Prostate gland (tissue), 2 donors: ENCODE measurements at regions not wholly inside any gene's neighbourhood (a gene's known extent, or its start where the extent isn't known, plus 50 kb on each side); places are given as distances from the start of the nearest gene placed in this dataset.
"Not testable (repeated sequence)": the region's sequence is repeated elsewhere in the genome, so short reads cannot be mapped to it uniquely, and the experiment has no call there.

Experiments used
- DNase-seq: peaks from one replicate; pipeline ENCODE4 v3.0.0-alpha.2; 2019; ENCODE audit warnings: low spot score
- H3K27ac ChIP-seq, 2 donors: fragments of 200-600 bp; sonication (generic); 2 replicates each; pipeline ENCODE4 v1.5.1; 2017 to 2019
- H3K27me3 ChIP-seq: fragments of 200-600 bp; sonication (generic); replicated peaks from 2 replicates; pipeline ENCODE4 v1.5.1; 2019; ENCODE audit not compliant: insufficient read depth
- H3K36me3 ChIP-seq, 2 donors: fragments of 200-600 bp; sonication (generic); 1 replicate in 1 of 2; 2 replicates in 1 of 2; pipeline versions ENCODE4 v1.5.1 to v1.8.1; 2017 to 2019
- H3K4me1 ChIP-seq: fragments of 200-600 bp; sonication (generic); replicated peaks from 2 replicates; pipeline ENCODE4 v1.5.1; 2019
- H3K4me3 ChIP-seq, 2 donors: fragments of 200-600 bp; sonication (generic); 2 replicates each; pipeline ENCODE4 v1.5.1; 2017 to 2019
- H3K9me3 ChIP-seq: fragments of 200-600 bp; sonication (generic); 2 replicates; pipeline ENCODE4 v1.5.1; 2017
- CTCF ChIP-seq, 4 experiments: fragments of 200-600 bp in 2 of 4; fragments of 450-650 bp in 2 of 4; sonication (generic) in 2 of 4; IDR thresholded peaks; 1 replicate in 3 of 4; 2 replicates in 1 of 4; pipeline ENCODE4 v1.5.1; 2016 to 2019; ENCODE audit warnings: antibody characterized with exemption in 4 of 4, mild to moderate bottlenecking in 2 of 4, moderate library complexity in 2 of 4
- POLR2A ChIP-seq: fragments of 450-650 bp; IDR thresholded peaks from one replicate; pipeline ENCODE4 v1.6.1; 2016; ENCODE audit warnings: antibody characterized with exemption, mild to moderate bottlenecking
- POLR2AphosphoS5 ChIP-seq: sonication (generic); formaldehyde crosslinking; IDR thresholded peaks from one replicate; pipeline ENCODE4 v1.6.1; 2017; ENCODE audit warnings: antibody characterized with exemption
- WGBS: methylation state at CpG from one replicate; pipeline ENCODE4 v1.1.5; 2018; 5-methylcytosine and 5-hydroxymethylcytosine counted together
- intact Hi-C: fragments of 100-400 bp; cut with DNase I; formaldehyde crosslinking; loops from one replicate; pipeline ENCODE4 v1.14.2; 2022

GRCh38 chr4:96407225-96407624 is 567.3 kb downstream of the PDHA2 start:
- Histone ChIP-seq H3K36me3 (no peaks in the 10 kb centered on the region), H3K4me3 (no peak overlapping the region), H3K27ac (no peak overlapping the region), H3K9me3 (no peaks in the 10 kb centered on the region), H3K4me1 (no peaks in the 10 kb centered on the region), H3K27me3 (no peaks in the 10 kb centered on the region)
- intact Hi-C loops: no loop called here
- no peak for DNase-seq
- TF ChIP-seq POLR2AphosphoS5: no peak
- TF ChIP-seq POLR2A: no peak
- no peak for TF ChIP-seq CTCF (IDR thresholded peaks at IDR 0.05)
- 69% methylated on average over 4 of the region's 4 CpGs for WGBS

GRCh38 chr4:96407738-96408463 is 568.0 kb downstream of the PDHA2 start:
- DNase-seq: no peak
- Histone ChIP-seq H3K27ac (peak overlapping the region in 1 of 2 donors; percentile 14), H3K27me3 (no peaks in the 10 kb centered on the region), H3K36me3 (no peaks in the 10 kb centered on the region), H3K4me3 (no peak overlapping the region), H3K9me3 (no peaks in the 10 kb centered on the region), H3K4me1 (no peaks in the 10 kb centered on the region)
- no peak for TF ChIP-seq POLR2A
- no peak for TF ChIP-seq CTCF (IDR thresholded peaks at IDR 0.05)
- peak; percentile 21 for TF ChIP-seq POLR2AphosphoS5
- WGBS: 47% methylated on average over 5 of the region's 5 CpGs
- intact Hi-C loops: no loop called here

GRCh38 chr4:96414853-96415252 is 575.0 kb downstream of the PDHA2 start:
- H3K27ac ChIP-seq, H3K4me3 ChIP-seq, H3K9me3 ChIP-seq, H3K27me3 ChIP-seq, H3K4me1 ChIP-seq, intact Hi-C loops, DNase-seq, H3K36me3 ChIP-seq: not testable (repeated sequence)
- 93% methylated on average over 20 of the region's 21 CpGs for WGBS

GRCh38 chr4:96429657-96430056 is 589.8 kb downstream of the PDHA2 start:
- TF ChIP-seq CTCF (IDR thresholded peaks at IDR 0.05) (no peak), POLR2AphosphoS5 (no peak), POLR2A (no peak)
- Histone ChIP-seq H3K4me1 (no peaks in the 10 kb centered on the region), H3K27ac (no peak overlapping the region), H3K36me3 (no peaks in the 10 kb centered on the region), H3K9me3 (no peaks in the 10 kb centered on the region), H3K4me3 (no peak overlapping the region), H3K27me3 (no peaks in the 10 kb centered on the region)
- DNase-seq: no peak
- intact Hi-C loops: no loop called here

- no peak overlapping the region for H3K27ac ChIP-seq
- no peaks in the 10 kb centered on the region for H3K36me3 ChIP-seq
- DNase-seq: no peak
- no peaks in the 10 kb centered on the region for H3K9me3 ChIP-seq
- 98% methylated on average over 2 of the region's 2 CpGs for WGBS
- no peak overlapping the region for H3K4me3 ChIP-seq
- H3K27me3 ChIP-seq: no peaks in the 10 kb centered on the region
- TF ChIP-seq POLR2A: no peak
- TF ChIP-seq POLR2AphosphoS5: no peak
- TF ChIP-seq CTCF (IDR thresholded peaks at IDR 0.05): no peak
- intact Hi-C loops: no loop called here
- H3K4me1 ChIP-seq: no peaks in the 10 kb centered on the region
Observed at GRCh38 chr4:96431094-96431493, 591.2 kb downstream of the PDHA2 start.
